SK-N-SH treated with all-trans-retinoic acid at 6 μM for 48 hours (cell line): ENCODE measurements at regions not wholly inside any gene's neighbourhood (a gene's known extent, or its start where the extent isn't known, plus 50 kb on each side); places are given as distances from the start of the nearest gene placed in this dataset.
"Not testable (repeated sequence)": the region's sequence is repeated elsewhere in the genome, so short reads cannot be mapped to it uniquely, and the experiment has no call there.

Source experiments
- ATAC-seq: fragments of 200-7000 bp; cut with Tn5 transposase; 3 replicates; pipeline ENCODE4 v1.9.1; 2020; ENCODE audit warnings: mild to moderate bottlenecking, moderate library complexity
- ARNTL ChIP-seq: fragments of 450-650 bp; formaldehyde crosslinking; IDR thresholded peaks from 2 replicates; pipeline ENCODE4 v1.5.0; 2020; ENCODE audit warnings: low read depth, mild to moderate bottlenecking, moderate library complexity, borderline replicate concordance
- BACH2 ChIP-seq: fragments of 250-450 bp; sonication (Bioruptor Pico); IDR thresholded peaks from 2 replicates; pipeline ENCODE4 v1.9.0; 2021; ENCODE audit warnings: mild to moderate bottlenecking, borderline replicate concordance
- ESRRG ChIP-seq: fragments of 250-450 bp; sonication (Bioruptor Pico); IDR thresholded peaks from 2 replicates; pipeline ENCODE4 v1.6.1; 2021; ENCODE audit warnings: mild to moderate bottlenecking
- ISL1 ChIP-seq: fragments of 250-450 bp; sonication (Bioruptor Pico); IDR thresholded peaks from 2 replicates; pipeline ENCODE4 v2.1.2; 2022; ENCODE audit warnings: mild to moderate bottlenecking, moderate library complexity
- OSR1 ChIP-seq: fragments of 250-450 bp; sonication (Bioruptor Pico); IDR thresholded peaks from 2 replicates; pipeline ENCODE4 v1.8.0; 2022; ENCODE audit warnings: moderate library complexity, mild to moderate bottlenecking, inconsistent platforms
- PPARA ChIP-seq: fragments of 250-450 bp; sonication (Bioruptor Pico); IDR thresholded peaks from 2 replicates; pipeline ENCODE4 v1.5.0; 2020; ENCODE audit warnings: mild to moderate bottlenecking, borderline replicate concordance
- RARB ChIP-seq: fragments of 250-450 bp; sonication (Bioruptor Pico); IDR thresholded peaks from 2 replicates; pipeline ENCODE4 v1.8.0; 2021; ENCODE audit warnings: mild to moderate bottlenecking, moderate library complexity
- SNAI2 ChIP-seq: fragments of 250-450 bp; sonication (Bioruptor Pico); IDR thresholded peaks from 2 replicates; pipeline ENCODE4 v1.5.0; 2020; ENCODE audit warnings: mild to moderate bottlenecking, moderate library complexity
- TCF4 ChIP-seq: fragments of 250-450 bp; sonication (Bioruptor Pico); IDR thresholded peaks from 2 replicates; pipeline ENCODE4 v1.8.0; 2021; ENCODE audit warnings: mild to moderate bottlenecking, moderate library complexity, borderline replicate concordance
- TOX ChIP-seq: fragments of 250-450 bp; sonication (Bioruptor Pico); IDR thresholded peaks from 2 replicates; pipeline ENCODE4 v1.8.0; 2021; ENCODE audit warnings: mild to moderate bottlenecking, moderate library complexity, borderline replicate concordance
- ZC3H10 ChIP-seq: fragments of 250-450 bp; sonication (Bioruptor Pico); IDR thresholded peaks from 2 replicates; pipeline ENCODE4 v1.5.1; 2021; ENCODE audit warnings: mild to moderate bottlenecking, moderate library complexity
- ZFP3 ChIP-seq: fragments of 250-450 bp; sonication (Bioruptor Pico); IDR thresholded peaks from 2 replicates; pipeline ENCODE4 v1.5.0; 2020; ENCODE audit warnings: mild to moderate bottlenecking, moderate library complexity
- ZFP30 ChIP-seq: fragments of 450-650 bp; formaldehyde crosslinking; IDR thresholded peaks from 2 replicates; pipeline ENCODE4 v1.5.0; 2022; ENCODE audit warnings: mild to moderate bottlenecking, moderate library complexity
- ZNF565 ChIP-seq: fragments of 450-650 bp; formaldehyde crosslinking; conservative IDR thresholded peaks from 2 replicates; pipeline ENCODE4 v1.5.0; 2020; ENCODE audit warnings: low read depth, mild to moderate bottlenecking, moderate library complexity
- ZNF8 ChIP-seq: fragments of 450-650 bp; formaldehyde crosslinking; IDR thresholded peaks from 2 replicates; pipeline ENCODE4 v1.5.0; 2020; ENCODE audit warnings: mild to moderate bottlenecking, moderate library complexity
- TF ChIP-seq, protein P1 (sequence below): fragments of 250-450 bp; sonication (Bioruptor Pico); IDR thresholded peaks from 2 replicates; pipeline ENCODE4 v1.5.1; 2020; ENCODE audit warnings: low read depth, mild to moderate bottlenecking, moderate library complexity
- TF ChIP-seq, protein P2 (sequence below): fragments of 250-450 bp; sonication (Bioruptor Pico); IDR thresholded peaks from 2 replicates; pipeline ENCODE4 v1.5.1; 2021; ENCODE audit warnings: mild to moderate bottlenecking, moderate library complexity
- TF ChIP-seq, protein P3 (sequence below): fragments of 250-450 bp; sonication (Bioruptor Pico); IDR thresholded peaks from 2 replicates; pipeline ENCODE4 v1.8.0; 2020; ENCODE audit warnings: mild to moderate bottlenecking, moderate library complexity, borderline replicate concordance
- TF ChIP-seq, protein P4 (sequence below): fragments of 250-450 bp; sonication (Bioruptor Pico); IDR thresholded peaks from 2 replicates; pipeline ENCODE4 v1.5.0; 2020; ENCODE audit warnings: mild to moderate bottlenecking, moderate library complexity

DNA sequence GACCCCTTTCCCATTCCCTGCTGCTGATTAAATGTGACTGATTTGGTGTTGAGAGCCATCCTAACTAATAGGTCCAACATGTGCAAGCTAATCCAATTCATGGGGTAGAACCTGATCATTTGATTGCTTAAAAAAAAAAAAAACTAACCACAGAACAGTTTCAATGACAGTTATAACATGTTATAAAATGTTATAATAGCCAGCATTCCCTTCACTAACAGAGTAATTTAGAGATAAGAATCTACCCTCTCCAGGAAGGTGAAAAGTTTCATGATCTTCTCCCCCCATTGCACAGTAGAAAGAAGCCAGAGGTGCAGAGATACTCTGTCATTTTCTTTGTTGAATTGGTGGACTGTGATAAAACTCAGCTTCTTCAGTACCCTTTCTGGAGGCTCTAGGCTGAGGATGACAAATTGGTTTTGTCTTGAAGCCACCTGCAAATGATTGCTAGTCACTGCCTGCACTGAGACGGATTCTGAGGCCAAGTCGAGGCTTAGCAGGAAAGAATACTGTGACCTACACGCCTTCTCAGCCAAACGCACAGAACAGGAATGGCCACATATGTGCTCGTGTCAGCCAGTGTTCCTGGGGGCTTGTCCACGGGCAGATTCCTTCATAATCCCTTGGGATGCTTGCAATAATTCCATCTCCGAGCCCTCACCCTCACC is 215.7 kb upstream of the IRF2BP2 start:
- TF ChIP-seq ZFP30 (CRISPR knock-in tag) (no peak), RARB (CRISPR knock-in tag) (no peak), ZNF565 (CRISPR knock-in tag) (no peak), TCF4 (CRISPR knock-in tag) (no peak), ZC3H10 (CRISPR knock-in tag) (no peak), SNAI2 (no peak), ISL1 (no peak), ESRRG (no peak), PPARA (CRISPR knock-in tag) (no peak), ZNF8 (CRISPR knock-in tag) (no peak), BACH2 (no peak), ARNTL (CRISPR knock-in tag) (no peak), OSR1 (no peak), TOX (no peak), ZFP3 (CRISPR knock-in tag) (no peak)
- TF ChIP-seq, protein P1, sequence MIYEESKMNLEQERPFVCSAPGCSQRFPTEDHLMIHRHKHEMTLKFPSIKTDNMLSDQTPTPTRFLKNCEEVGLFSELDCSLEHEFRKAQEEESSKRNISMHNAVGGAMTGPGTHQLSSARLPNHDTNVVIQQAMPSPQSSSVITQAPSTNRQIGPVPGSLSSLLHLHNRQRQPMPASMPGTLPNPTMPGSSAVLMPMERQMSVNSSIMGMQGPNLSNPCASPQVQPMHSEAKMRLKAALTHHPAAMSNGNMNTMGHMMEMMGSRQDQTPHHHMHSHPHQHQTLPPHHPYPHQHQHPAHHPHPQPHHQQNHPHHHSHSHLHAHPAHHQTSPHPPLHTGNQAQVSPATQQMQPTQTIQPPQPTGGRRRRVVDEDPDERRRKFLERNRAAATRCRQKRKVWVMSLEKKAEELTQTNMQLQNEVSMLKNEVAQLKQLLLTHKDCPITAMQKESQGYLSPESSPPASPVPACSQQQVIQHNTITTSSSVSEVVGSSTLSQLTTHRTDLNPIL = no peak
- TF ChIP-seq, protein P2, sequence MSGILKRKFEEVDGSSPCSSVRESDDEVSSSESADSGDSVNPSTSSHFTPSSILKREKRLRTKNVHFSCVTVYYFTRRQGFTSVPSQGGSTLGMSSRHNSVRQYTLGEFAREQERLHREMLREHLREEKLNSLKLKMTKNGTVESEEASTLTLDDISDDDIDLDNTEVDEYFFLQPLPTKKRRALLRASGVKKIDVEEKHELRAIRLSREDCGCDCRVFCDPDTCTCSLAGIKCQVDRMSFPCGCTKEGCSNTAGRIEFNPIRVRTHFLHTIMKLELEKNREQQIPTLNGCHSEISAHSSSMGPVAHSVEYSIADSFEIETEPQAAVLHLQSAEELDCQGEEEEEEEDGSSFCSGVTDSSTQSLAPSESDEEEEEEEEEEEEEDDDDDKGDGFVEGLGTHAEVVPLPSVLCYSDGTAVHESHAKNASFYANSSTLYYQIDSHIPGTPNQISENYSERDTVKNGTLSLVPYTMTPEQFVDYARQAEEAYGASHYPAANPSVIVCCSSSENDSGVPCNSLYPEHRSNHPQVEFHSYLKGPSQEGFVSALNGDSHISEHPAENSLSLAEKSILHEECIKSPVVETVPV (CRISPR knock-in tag) = no peak
- TF ChIP-seq, protein P3, sequence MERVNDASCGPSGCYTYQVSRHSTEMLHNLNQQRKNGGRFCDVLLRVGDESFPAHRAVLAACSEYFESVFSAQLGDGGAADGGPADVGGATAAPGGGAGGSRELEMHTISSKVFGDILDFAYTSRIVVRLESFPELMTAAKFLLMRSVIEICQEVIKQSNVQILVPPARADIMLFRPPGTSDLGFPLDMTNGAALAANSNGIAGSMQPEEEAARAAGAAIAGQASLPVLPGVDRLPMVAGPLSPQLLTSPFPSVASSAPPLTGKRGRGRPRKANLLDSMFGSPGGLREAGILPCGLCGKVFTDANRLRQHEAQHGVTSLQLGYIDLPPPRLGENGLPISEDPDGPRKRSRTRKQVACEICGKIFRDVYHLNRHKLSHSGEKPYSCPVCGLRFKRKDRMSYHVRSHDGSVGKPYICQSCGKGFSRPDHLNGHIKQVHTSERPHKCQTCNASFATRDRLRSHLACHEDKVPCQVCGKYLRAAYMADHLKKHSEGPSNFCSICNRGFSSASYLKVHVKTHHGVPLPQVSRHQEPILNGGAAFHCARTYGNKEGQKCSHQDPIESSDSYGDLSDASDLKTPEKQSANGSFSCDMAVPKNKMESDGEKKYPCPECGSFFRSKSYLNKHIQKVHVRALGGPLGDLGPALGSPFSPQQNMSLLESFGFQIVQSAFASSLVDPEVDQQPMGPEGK (CRISPR knock-in tag) = no peak
- peak; percentile 34; the same call in 2 of the 3 replicates for ATAC-seq

DNA sequence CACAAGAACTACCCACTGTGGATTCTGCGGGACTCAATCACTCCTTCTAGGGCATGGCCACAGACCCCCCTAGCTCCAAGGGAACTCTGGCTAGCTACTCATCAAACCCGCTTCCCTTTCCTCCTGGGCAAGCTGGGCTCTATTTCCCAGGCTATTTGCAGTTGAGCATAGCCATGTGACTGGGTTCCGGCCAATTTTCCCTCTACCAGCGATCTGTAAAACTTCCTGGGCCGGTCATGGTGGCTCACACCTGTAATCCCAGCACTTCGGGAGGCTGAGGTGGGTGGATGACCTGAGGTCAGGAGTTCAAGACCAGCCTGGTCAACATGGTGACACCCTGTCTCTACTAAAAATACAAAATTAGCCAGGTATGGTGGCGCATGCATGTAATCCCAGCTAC is 214.9 kb upstream of the IRF2BP2 start:
- not testable (repeated sequence) for ATAC-seq

DNA sequence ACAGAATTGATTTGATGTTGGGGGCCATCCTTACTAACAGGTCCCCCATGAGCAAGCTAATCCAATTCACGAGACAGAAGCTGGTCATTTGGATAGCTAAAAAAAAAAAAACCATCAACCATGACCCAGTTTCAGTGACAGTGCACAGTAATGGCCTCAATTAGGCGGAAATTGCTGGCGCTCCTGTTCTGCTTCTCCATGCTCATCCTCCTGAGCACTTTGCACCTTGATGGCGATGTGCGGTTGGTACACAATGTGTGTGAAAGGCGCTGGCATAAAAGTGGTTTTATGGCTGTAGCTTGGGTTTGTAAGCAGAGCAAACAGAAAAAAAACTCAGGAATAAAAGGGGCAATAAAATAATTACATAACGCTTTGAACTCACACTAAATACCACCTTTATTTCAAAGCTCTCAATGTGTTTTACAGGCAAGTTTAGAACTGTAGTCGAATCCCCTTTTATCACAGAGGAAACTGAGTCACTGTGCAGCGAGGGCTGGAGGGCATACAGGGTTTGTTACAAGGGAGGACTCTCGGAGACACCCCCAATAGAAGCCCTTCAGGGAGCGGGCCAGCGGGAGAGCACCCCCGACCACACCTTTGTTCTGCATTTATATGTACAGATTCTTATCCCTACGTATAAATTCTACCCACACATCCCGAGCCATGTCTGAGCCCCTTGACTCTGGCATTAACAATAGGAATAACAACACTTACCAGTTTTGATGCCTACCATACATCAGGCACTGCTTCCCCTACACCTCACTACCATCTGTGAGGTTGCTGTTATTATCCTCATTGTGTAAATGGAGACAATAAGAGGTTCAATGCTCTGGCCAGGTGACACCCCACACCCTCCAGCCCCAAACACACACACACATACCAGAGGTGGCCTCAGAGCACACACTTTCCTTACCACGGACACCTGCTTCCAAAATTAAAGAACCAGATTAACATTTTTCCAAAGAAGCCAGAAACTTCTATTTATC is 213.5 kb upstream of the IRF2BP2 start:
- no peak for ATAC-seq

More for the DNA sequence above, 213.5 kb upstream of the IRF2BP2 start:
- TF ChIP-seq ZNF565 (CRISPR knock-in tag) (no peak), ZFP30 (CRISPR knock-in tag) (no peak), ZNF8 (CRISPR knock-in tag) (no peak), TOX (no peak), ZFP3 (CRISPR knock-in tag) (no peak)
- TF ChIP-seq, protein P4, sequence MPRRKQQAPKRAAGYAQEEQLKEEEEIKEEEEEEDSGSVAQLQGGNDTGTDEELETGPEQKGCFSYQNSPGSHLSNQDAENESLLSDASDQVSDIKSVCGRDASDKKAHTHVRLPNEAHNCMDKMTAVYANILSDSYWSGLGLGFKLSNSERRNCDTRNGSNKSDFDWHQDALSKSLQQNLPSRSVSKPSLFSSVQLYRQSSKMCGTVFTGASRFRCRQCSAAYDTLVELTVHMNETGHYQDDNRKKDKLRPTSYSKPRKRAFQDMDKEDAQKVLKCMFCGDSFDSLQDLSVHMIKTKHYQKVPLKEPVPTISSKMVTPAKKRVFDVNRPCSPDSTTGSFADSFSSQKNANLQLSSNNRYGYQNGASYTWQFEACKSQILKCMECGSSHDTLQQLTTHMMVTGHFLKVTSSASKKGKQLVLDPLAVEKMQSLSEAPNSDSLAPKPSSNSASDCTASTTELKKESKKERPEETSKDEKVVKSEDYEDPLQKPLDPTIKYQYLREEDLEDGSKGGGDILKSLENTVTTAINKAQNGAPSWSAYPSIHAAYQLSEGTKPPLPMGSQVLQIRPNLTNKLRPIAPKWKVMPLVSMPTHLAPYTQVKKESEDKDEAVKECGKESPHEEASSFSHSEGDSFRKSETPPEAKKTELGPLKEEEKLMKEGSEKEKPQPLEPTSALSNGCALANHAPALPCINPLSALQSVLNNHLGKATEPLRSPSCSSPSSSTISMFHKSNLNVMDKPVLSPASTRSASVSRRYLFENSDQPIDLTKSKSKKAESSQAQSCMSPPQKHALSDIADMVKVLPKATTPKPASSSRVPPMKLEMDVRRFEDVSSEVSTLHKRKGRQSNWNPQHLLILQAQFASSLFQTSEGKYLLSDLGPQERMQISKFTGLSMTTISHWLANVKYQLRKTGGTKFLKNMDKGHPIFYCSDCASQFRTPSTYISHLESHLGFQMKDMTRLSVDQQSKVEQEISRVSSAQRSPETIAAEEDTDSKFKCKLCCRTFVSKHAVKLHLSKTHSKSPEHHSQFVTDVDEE (CRISPR knock-in tag) = no peak
- TF ChIP-seq, protein P2 (CRISPR knock-in tag) = no peak
- TF ChIP-seq, all 23 proteins: peak for 0
